HUES64 (cell line): ENCODE measurements at regions not wholly inside any gene's neighbourhood (a gene's known extent, or its start where the extent isn't known, plus 50 kb on each side); places are given as distances from the start of the nearest gene placed in this dataset.

ENCODE experiments used
- H3K27ac ChIP-seq: 2 replicates; pipeline ENCODE4 v1.7.0; 2013; ENCODE audit warnings: low read depth, low read length, inconsistent platforms
- H3K27me3 ChIP-seq: 2 replicates; pipeline ENCODE4 v1.6.1; 2013; ENCODE audit warnings: mild to moderate bottlenecking, low read length; ENCODE audit not compliant: insufficient read depth
- H3K36me3 ChIP-seq: 2 replicates; pipeline ENCODE4 v1.6.1; 2013; ENCODE audit warnings: mild to moderate bottlenecking, low read length; ENCODE audit not compliant: insufficient read depth
- H3K4me1 ChIP-seq: 2 replicates; pipeline ENCODE4 v1.6.1; 2013; ENCODE audit warnings: mild to moderate bottlenecking, low read length, moderate library complexity; ENCODE audit not compliant: insufficient read depth
- H3K4me3 ChIP-seq: 2 replicates; pipeline ENCODE4 v1.5.1; 2013; ENCODE audit warnings: mild to moderate bottlenecking, low read length, moderate library complexity
- H3K9ac ChIP-seq: 2 replicates; pipeline ENCODE4 v1.6.1; 2013; ENCODE audit warnings: mild to moderate bottlenecking, low read depth, low read length
- H3K9me3 ChIP-seq: 2 replicates; pipeline ENCODE4 v1.6.1; 2013; ENCODE audit warnings: low read depth, low read length; ENCODE audit not compliant: insufficient read depth
- WGBS: fragments of 150-250, 120-280 bp; methylation state at CpG from one replicate; pipeline ENCODE4 v1.1.7; 2013; ENCODE audit warnings: missing lambda C conversion rate; 5-methylcytosine and 5-hydroxymethylcytosine counted together

DNA sequence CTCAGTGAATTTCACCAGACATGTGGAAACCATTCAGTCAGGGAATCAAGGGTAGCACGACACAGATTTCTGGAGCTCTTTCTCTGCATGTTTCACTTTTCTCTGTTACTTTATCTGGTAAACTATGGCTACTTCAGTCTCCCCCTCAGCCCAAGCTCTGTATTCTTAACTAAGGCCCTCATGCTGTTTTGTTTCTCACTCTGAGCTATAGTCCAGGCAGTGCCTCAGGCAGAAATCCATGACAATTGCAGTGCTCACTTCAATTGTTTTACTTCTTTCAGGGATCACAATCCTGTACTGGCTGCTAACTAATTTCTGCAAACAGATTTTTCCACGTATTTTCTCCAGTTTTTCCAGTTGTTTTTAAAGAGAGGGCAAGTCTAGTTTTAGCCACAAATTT, 1599.9 kb upstream of the LRRTM3 start:
- WGBS, result 25% methylated on average over 1 of the region's 2 CpGs
- peak overlapping the region; percentile 75; the same call in 1 of the 2 replicates for H3K27ac ChIP-seq
- H3K9ac ChIP-seq, result no peak overlapping the region
- no peaks in the 10 kb centered on the region for H3K9me3 ChIP-seq
- peaks cover 19% of the 10 kb centered on the region for H3K4me1 ChIP-seq
- no peaks in the 10 kb centered on the region for H3K27me3 ChIP-seq
- H3K36me3 ChIP-seq, result no peaks in the 10 kb centered on the region
- no peak overlapping the region for H3K4me3 ChIP-seq

- Histone ChIP-seq H3K4me1 (peaks cover 19% of the 10 kb centered on the region), H3K9me3 (no peaks in the 10 kb centered on the region), H3K27ac (no peak overlapping the region), H3K27me3 (no peaks in the 10 kb centered on the region), H3K36me3 (no peaks in the 10 kb centered on the region), H3K9ac (no peak overlapping the region), H3K4me3 (no peak overlapping the region)
Measured at GRCh38 chr10:65328486-65328885, 1597.3 kb upstream of the LRRTM3 start.

- Histone ChIP-seq H3K9me3 (no peaks in the 10 kb centered on the region), H3K27me3 (no peaks in the 10 kb centered on the region), H3K36me3 (no peaks in the 10 kb centered on the region), H3K4me3 (no peak overlapping the region), H3K27ac (no peak overlapping the region), H3K4me1 (no peaks in the 10 kb centered on the region), H3K9ac (no peak overlapping the region)
- 100% methylated on average over 1 of the region's 2 CpGs for WGBS
Measured at GRCh38 chr10:65335311-65335710, 1590.5 kb upstream of the LRRTM3 start.

DNA sequence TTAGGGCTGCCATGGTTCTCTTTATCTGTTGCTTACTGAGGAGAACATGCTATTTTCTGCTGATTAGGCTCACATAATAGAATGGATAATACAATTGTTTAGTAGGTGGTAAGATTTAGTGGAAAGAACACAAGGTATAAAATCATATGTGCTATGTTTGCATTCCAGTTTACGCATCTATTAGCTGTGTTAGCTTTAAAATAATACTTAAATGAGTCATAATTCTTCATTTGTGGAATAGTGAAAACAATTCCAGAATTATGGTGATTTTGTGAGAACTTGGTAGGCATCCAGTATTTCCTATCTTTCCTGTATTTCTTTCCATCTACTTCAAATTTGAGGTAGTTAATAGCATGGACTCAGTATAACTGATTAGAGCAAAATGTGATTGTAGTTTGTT, 1585.5 kb upstream of the LRRTM3 start:
- WGBS, result no CpG with 5 or more reads among the region's 1 CpG
- H3K9me3 ChIP-seq, result no peaks in the 10 kb centered on the region

GRCh38 chr10:65341323-65341925, 1584.4 kb upstream of the LRRTM3 start:
- H3K36me3 ChIP-seq, result no peaks in the 10 kb centered on the region
- H3K27ac ChIP-seq, result no peak overlapping the region
- 90% methylated on average over 4 of the region's 4 CpGs for whole genome bisulfite sequencing

More for the DNA sequence above, 1585.5 kb upstream of the LRRTM3 start:
- no peak overlapping the region for H3K27ac ChIP-seq
- no peaks in the 10 kb centered on the region for H3K27me3 ChIP-seq
- H3K9ac ChIP-seq, result no peak overlapping the region
- H3K36me3 ChIP-seq, result no peaks in the 10 kb centered on the region
- no peak overlapping the region for H3K4me3 ChIP-seq
- H3K4me1 ChIP-seq, result no peaks in the 10 kb centered on the region

GRCh38 chr10:65342245-65342644, 1583.6 kb upstream of the LRRTM3 start:
- H3K27ac ChIP-seq, result no peak overlapping the region
- H3K9me3 ChIP-seq, result no peaks in the 10 kb centered on the region
- no peak overlapping the region for H3K4me3 ChIP-seq
- no peak overlapping the region for H3K9ac ChIP-seq
- no peaks in the 10 kb centered on the region for H3K27me3 ChIP-seq
- no peaks in the 10 kb centered on the region for H3K4me1 ChIP-seq
- 95% methylated on average over 1 of the region's 1 CpG for WGBS
- H3K36me3 ChIP-seq, result no peaks in the 10 kb centered on the region

More at GRCh38 chr10:65341323-65341925, 1584.4 kb upstream of the LRRTM3 start:
- Histone ChIP-seq H3K4me1 (no peaks in the 10 kb centered on the region), H3K4me3 (no peak overlapping the region), H3K27me3 (no peaks in the 10 kb centered on the region), H3K9me3 (no peaks in the 10 kb centered on the region), H3K9ac (no peak overlapping the region)

GRCh38 chr10:65346466-65346865, 1579.4 kb upstream of the LRRTM3 start:
- whole genome bisulfite sequencing, result 92% methylated on average over 3 of the region's 3 CpGs
- H3K4me3 ChIP-seq, result no peak overlapping the region
- no peaks in the 10 kb centered on the region for H3K9me3 ChIP-seq
- H3K9ac ChIP-seq, result no peak overlapping the region
- H3K27ac ChIP-seq, result no peak overlapping the region
- H3K4me1 ChIP-seq, result no peaks in the 10 kb centered on the region
- no peaks in the 10 kb centered on the region for H3K27me3 ChIP-seq
- no peaks in the 10 kb centered on the region for H3K36me3 ChIP-seq

GRCh38 chr10:65348637-65349036, 1577.2 kb upstream of the LRRTM3 start:
- WGBS, result 93% methylated on average over 8 of the region's 8 CpGs

DNA sequence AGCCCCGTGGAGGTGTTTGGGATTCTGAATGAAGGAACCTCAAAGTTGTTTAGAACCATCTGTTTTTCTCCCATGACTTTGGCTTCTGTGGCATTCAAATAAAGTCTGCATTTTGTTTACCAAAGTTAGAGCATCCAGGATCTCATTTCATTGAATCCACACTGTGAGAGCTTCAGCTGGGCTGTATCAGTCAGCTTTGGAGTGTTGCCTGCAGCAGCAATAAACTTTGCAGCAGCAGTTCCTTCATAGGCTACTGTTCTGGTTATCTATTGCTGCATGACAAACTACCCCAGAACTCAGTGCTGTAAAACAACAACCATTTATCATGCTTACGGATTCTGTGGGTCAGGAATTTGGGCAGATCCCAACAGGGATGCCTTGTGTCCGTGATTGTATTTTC, 1575.2 kb upstream of the LRRTM3 start:
- Histone ChIP-seq H3K27me3 (no peaks in the 10 kb centered on the region), H3K4me1 (no peaks in the 10 kb centered on the region), H3K27ac (no peak overlapping the region), H3K4me3 (no peak overlapping the region), H3K36me3 (no peaks in the 10 kb centered on the region), H3K9ac (no peak overlapping the region), H3K9me3 (no peaks in the 10 kb centered on the region)
- 60% methylated on average over 3 of the region's 3 CpGs for WGBS

More at GRCh38 chr10:65348637-65349036, 1577.2 kb upstream of the LRRTM3 start:
- Histone ChIP-seq H3K9ac (no peak overlapping the region), H3K27ac (no peak overlapping the region), H3K9me3 (no peaks in the 10 kb centered on the region), H3K27me3 (no peaks in the 10 kb centered on the region), H3K36me3 (no peaks in the 10 kb centered on the region), H3K4me3 (no peak overlapping the region), H3K4me1 (no peaks in the 10 kb centered on the region)

DNA sequence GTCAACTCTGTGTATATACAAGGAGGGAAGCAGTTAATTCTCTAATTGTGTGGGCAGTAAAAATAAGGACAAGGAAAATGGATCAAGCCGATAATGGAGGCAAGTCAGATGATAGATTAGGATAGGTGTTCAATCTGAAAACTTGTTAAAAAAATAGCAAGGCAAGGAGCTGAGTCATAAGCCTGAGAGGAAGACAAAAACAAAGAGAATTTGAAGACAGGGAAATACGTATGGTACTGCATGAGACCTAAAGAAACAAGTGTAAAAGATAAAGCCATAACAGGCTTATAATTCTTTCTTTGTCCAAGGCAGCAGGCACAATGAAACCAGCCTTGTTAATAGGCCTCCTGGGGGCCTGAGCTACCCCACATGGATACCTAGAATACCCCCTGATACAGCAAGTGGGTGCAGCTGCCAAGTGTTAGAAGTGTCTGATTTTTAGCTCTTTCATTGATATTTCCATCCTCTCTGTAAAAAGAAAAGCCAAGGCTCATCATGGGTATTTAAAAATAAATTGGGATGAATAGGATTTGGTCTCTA, 1570.6 kb upstream of the LRRTM3 start:
- H3K9me3 ChIP-seq, result no peaks in the 10 kb centered on the region
- H3K36me3 ChIP-seq, result no peaks in the 10 kb centered on the region
- no peaks in the 10 kb centered on the region for H3K4me1 ChIP-seq
- WGBS, result 89% methylated on average over 2 of the region's 2 CpGs
- H3K27ac ChIP-seq, result no peak overlapping the region
- no peak overlapping the region for H3K9ac ChIP-seq
- H3K4me3 ChIP-seq, result no peak overlapping the region
- H3K27me3 ChIP-seq, result no peaks in the 10 kb centered on the region

GRCh38 chr10:65358565-65358964, 1567.3 kb upstream of the LRRTM3 start:
- Histone ChIP-seq H3K27ac (no peak overlapping the region), H3K4me3 (no peak overlapping the region), H3K9ac (no peak overlapping the region), H3K27me3 (no peaks in the 10 kb centered on the region), H3K4me1 (no peaks in the 10 kb centered on the region), H3K36me3 (no peaks in the 10 kb centered on the region), H3K9me3 (no peaks in the 10 kb centered on the region)
- WGBS, result 50% methylated on average over 1 of the region's 1 CpG

- no peaks in the 10 kb centered on the region for H3K4me1 ChIP-seq
Measured at GRCh38 chr10:65360497-65360896, 1565.3 kb upstream of the LRRTM3 start.

More at GRCh38 chr10:65360497-65360896, 1565.3 kb upstream of the LRRTM3 start:
- no peak overlapping the region for H3K27ac ChIP-seq
- H3K9me3 ChIP-seq, result no peaks in the 10 kb centered on the region
- no CpG with 5 or more reads among the region's 2 CpGs for WGBS
- no peaks in the 10 kb centered on the region for H3K36me3 ChIP-seq
- no peaks in the 10 kb centered on the region for H3K27me3 ChIP-seq
- H3K4me3 ChIP-seq, result no peak overlapping the region
- H3K9ac ChIP-seq, result no peak overlapping the region
